ENCODE measurements at regions not wholly inside any gene's neighbourhood (a gene's known extent, or its start where the extent isn't known, plus 50 kb on each side); places are given as distances from the start of the nearest gene placed in this dataset.

DNA sequence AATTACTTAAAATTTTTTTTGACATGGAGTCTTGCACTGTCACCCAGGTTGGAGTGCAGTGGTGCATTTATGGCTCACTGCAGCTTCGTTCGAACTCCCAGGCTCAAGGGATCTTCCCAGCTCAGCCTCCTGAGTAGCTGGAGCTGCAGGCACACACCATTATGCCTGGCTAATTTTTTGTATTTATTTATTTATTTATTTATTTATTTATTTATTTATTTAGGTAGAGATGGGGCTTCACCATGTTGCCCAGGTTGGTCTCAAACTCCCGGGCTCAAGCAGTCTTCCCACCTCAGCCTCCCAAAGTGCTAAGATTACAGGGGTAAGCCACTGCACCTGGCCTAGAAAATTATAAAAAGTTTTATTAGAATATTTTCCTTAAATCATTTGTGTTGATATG, 73.6 kb downstream of the DACT1 start:
- Histone ChIP-seq H3K4me1 (ENCODE audit: control insufficient read depth, extremely low read depth, insufficient read depth, low read length) (no peaks in the 10 kb centered on the region), H3K27ac (ENCODE audit: control insufficient read depth, insufficient read depth, low read length) (no peak overlapping the region), H3K36me3 (ENCODE audit: control insufficient read depth in 2 of 2, extremely low read depth in 1 of 2, insufficient read depth in 2 of 2, low read length in 2 of 2) (no peaks in the 10 kb centered on the region), H3K4me2 (ENCODE audit: control insufficient read depth, extremely low read depth, insufficient read depth, low read depth, low read length) (no peak overlapping the region), H3K79me2 (ENCODE audit: control insufficient read depth, insufficient read depth, low read length) (no peaks in the 10 kb centered on the region), H4K20me1 (ENCODE audit: control insufficient read depth, extremely low read depth, insufficient read depth, low read length) (no peaks in the 10 kb centered on the region), H3K27me3 (ENCODE audit: control insufficient read depth, extremely low read depth, insufficient read depth, low read length) (peaks cover 12% of the 10 kb centered on the region), H2AFZ (ENCODE audit: control insufficient read depth, low read length) (no peak overlapping the region), H3K4me3 (ENCODE audit: control insufficient read depth in 2 of 3, extremely low read depth in 1 of 3, insufficient read depth in 2 of 3, low read depth in 1 of 3, low read length in 3 of 3) (no peak overlapping the region), H3K9me3 (ENCODE audit: control insufficient read depth, low read depth, low read length) (no peaks in the 10 kb centered on the region), H3K9ac (ENCODE audit: control insufficient read depth, extremely low read depth, insufficient read depth, low read length) (no peak overlapping the region), H3K9me1 (ENCODE audit: control insufficient read depth, extremely low read depth, insufficient read depth, low read length) (no peaks in the 10 kb centered on the region)
- no peak for DNase-seq (ENCODE audit: low read depth, low spot score)
- dilution Hi-C loops (cut with MboI; ENCODE audit: extremely low pct_ligation_motif_present, low sequenced_read_pairs): no loop called here
- no peak for TF ChIP-seq EZH2 (IDR thresholded peaks at IDR 0.05; ENCODE audit: low read length)
- TF ChIP-seq, protein P1, sequence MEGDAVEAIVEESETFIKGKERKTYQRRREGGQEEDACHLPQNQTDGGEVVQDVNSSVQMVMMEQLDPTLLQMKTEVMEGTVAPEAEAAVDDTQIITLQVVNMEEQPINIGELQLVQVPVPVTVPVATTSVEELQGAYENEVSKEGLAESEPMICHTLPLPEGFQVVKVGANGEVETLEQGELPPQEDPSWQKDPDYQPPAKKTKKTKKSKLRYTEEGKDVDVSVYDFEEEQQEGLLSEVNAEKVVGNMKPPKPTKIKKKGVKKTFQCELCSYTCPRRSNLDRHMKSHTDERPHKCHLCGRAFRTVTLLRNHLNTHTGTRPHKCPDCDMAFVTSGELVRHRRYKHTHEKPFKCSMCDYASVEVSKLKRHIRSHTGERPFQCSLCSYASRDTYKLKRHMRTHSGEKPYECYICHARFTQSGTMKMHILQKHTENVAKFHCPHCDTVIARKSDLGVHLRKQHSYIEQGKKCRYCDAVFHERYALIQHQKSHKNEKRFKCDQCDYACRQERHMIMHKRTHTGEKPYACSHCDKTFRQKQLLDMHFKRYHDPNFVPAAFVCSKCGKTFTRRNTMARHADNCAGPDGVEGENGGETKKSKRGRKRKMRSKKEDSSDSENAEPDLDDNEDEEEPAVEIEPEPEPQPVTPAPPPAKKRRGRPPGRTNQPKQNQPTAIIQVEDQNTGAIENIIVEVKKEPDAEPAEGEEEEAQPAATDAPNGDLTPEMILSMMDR (optimal IDR thresholded peaks at IDR 0.05 in 1 of 3, IDR thresholded peaks at IDR 0.05 in 1 of 3, conservative IDR thresholded peaks at IDR 0.05 in 1 of 3; ENCODE audit: extremely low read depth in 1 of 3, insufficient read depth in 2 of 3, low read length in 3 of 3): no peak
- FAIRE-seq: no peak

DNA sequence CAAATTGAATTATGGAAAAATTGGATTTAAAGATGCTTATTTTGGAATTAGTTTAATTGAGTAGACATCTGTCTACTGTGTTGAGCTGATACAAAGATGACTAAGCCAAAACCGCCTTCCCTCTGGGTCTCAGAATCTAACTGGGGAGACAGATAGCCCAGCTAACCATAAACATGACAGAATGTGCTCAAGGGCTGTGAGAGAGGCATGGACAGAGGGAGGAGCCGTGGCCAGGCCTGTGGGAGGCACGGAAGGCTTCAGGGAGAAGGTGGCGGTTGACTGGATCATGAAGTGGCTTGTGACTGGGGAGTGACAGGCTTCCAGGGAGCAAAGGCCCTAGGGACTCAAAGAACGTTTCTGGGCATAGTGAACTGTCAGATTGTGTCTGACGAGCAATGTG, 74.6 kb downstream of the DACT1 start:
- no peak for DNase-seq (ENCODE audit: low read depth, low spot score)
- Histone ChIP-seq H3K36me3 (ENCODE audit: control insufficient read depth in 2 of 2, extremely low read depth in 1 of 2, insufficient read depth in 2 of 2, low read length in 2 of 2) (no peaks in the 10 kb centered on the region), H4K20me1 (ENCODE audit: control insufficient read depth, extremely low read depth, insufficient read depth, low read length) (no peaks in the 10 kb centered on the region), H3K9me3 (ENCODE audit: control insufficient read depth, low read depth, low read length) (no peaks in the 10 kb centered on the region), H3K27me3 (ENCODE audit: control insufficient read depth, extremely low read depth, insufficient read depth, low read length) (peaks cover 9% of the 10 kb centered on the region), H3K9me1 (ENCODE audit: control insufficient read depth, extremely low read depth, insufficient read depth, low read length) (no peaks in the 10 kb centered on the region), H3K4me2 (ENCODE audit: control insufficient read depth, extremely low read depth, insufficient read depth, low read depth, low read length) (no peak overlapping the region), H2AFZ (ENCODE audit: control insufficient read depth, low read length) (no peak overlapping the region), H3K4me1 (ENCODE audit: control insufficient read depth, extremely low read depth, insufficient read depth, low read length) (no peaks in the 10 kb centered on the region), H3K27ac (ENCODE audit: control insufficient read depth, insufficient read depth, low read length) (no peak overlapping the region), H3K4me3 (ENCODE audit: control insufficient read depth in 2 of 3, extremely low read depth in 1 of 3, insufficient read depth in 2 of 3, low read depth in 1 of 3, low read length in 3 of 3) (no peak overlapping the region), H3K79me2 (ENCODE audit: control insufficient read depth, insufficient read depth, low read length) (no peaks in the 10 kb centered on the region), H3K9ac (ENCODE audit: control insufficient read depth, extremely low read depth, insufficient read depth, low read length) (no peak overlapping the region)
- no peak for FAIRE-seq
- dilution Hi-C loops (cut with MboI; ENCODE audit: extremely low pct_ligation_motif_present, low sequenced_read_pairs): no loop called here
- TF ChIP-seq EZH2 (IDR thresholded peaks at IDR 0.05; ENCODE audit: low read length): no peak
- TF ChIP-seq, protein P1 (optimal IDR thresholded peaks at IDR 0.05 in 1 of 3, IDR thresholded peaks at IDR 0.05 in 1 of 3, conservative IDR thresholded peaks at IDR 0.05 in 1 of 3; ENCODE audit: extremely low read depth in 1 of 3, insufficient read depth in 2 of 3, low read length in 3 of 3): no peak

Measured in keratinocyte (primary cell).